IPS-NIHi7 (cell line): ENCODE measurements at regions not wholly inside any gene's neighbourhood (a gene's known extent, or its start where the extent isn't known, plus 50 kb on each side); places are given as distances from the start of the nearest gene placed in this dataset.
A peak's percentile ranks its signal among the peaks of the same experiment; 100 is the strongest.

Source experiments
- DNase-seq: peaks from one replicate; pipeline ENCODE4 v3.0.0; 2012; ENCODE audit warnings: mixed read lengths; ENCODE audit errors: extremely low spot score

GRCh38 chr11:123258877-123259276 lies 63.8 kb upstream of the CLMP start:
- DNase-seq, result no peak

- no peak for DNase-seq
Measured at GRCh38 chr11:123257370-123257769, 62.3 kb upstream of the CLMP start.

- peak; percentile 42 for DNase-seq
Measured at GRCh38 chr11:123255909-123256308, 60.9 kb upstream of the CLMP start.

GRCh38 chr11:123254357-123254756 lies 59.3 kb upstream of the CLMP start:
- DNase-seq, result no peak

- DNase-seq, result no peak
Measured at GRCh38 chr11:123253911-123254310, 58.9 kb upstream of the CLMP start.

- no peak for DNase-seq
Measured at GRCh38 chr11:123253223-123253622, 58.2 kb upstream of the CLMP start.

- no peak for DNase-seq
Measured at GRCh38 chr11:123251657-123252344, 56.8 kb upstream of the CLMP start.

GRCh38 chr11:123250892-123251656 lies 56.0 kb upstream of the CLMP start:
- DNase-seq, result no peak

- DNase-seq, result no peak
Measured at GRCh38 chr11:123249354-123249753, 54.3 kb upstream of the CLMP start.

- no peak for DNase-seq
Measured at GRCh38 chr11:123247813-123248379, 52.8 kb upstream of the CLMP start.

- DNase-seq, result no peak
Measured at GRCh38 chr11:123247496-123247799, 52.4 kb upstream of the CLMP start.

GRCh38 chr11:123246749-123247495 lies 51.9 kb upstream of the CLMP start:
- DNase-seq, result peak; percentile 88

GRCh38 chr11:123245567-123245966 lies 50.5 kb upstream of the CLMP start:
- no peak for DNase-seq
